Activated CD4-positive, alpha-beta T cell treated with anti-CD3 and anti-CD28 coated beads, Interleukin-2, amount 50 U/mL, for 1 hour (primary cell): ENCODE measurements at regions not wholly inside any gene's neighbourhood (a gene's known extent, or its start where the extent isn't known, plus 50 kb on each side); places are given as distances from the start of the nearest gene placed in this dataset.
"Not testable (repeated sequence)": the region's sequence is repeated elsewhere in the genome, so short reads cannot be mapped to it uniquely, and the experiment has no call there.

ENCODE experiments used
- DNase-seq: peaks from one replicate; pipeline ENCODE4 v3.0.0-alpha.2; 2020

GRCh38 chr3:117011687-117012250, 302.2 kb downstream of the TUSC7 start:
- DNase-seq = no peak

GRCh38 chr3:117016378-117016777, 306.8 kb downstream of the TUSC7 start:
- DNase-seq = no peak

- DNase-seq = no peak
Measured at GRCh38 chr3:117017135-117017894, 307.7 kb downstream of the TUSC7 start.

- DNase-seq = no peak
Measured at GRCh38 chr3:117018655-117019054, 309.1 kb downstream of the TUSC7 start.

- no peak for DNase-seq
Measured at GRCh38 chr3:117019082-117019713, 309.6 kb downstream of the TUSC7 start.

GRCh38 chr3:117026401-117026800, 316.8 kb downstream of the TUSC7 start:
- DNase-seq = no peak

- DNase-seq = no peak
Measured at GRCh38 chr3:117035745-117036144, 326.2 kb downstream of the TUSC7 start.

GRCh38 chr3:117036259-117036799, 326.8 kb downstream of the TUSC7 start:
- DNase-seq = no peak

GRCh38 chr3:117045143-117045542, 335.6 kb downstream of the TUSC7 start:
- no peak for DNase-seq

GRCh38 chr3:117047951-117048705, 338.5 kb downstream of the TUSC7 start:
- DNase-seq = no peak

- no peak for DNase-seq
Measured at GRCh38 chr3:117052395-117052794, 342.8 kb downstream of the TUSC7 start.

GRCh38 chr3:117054556-117054955, 345.0 kb downstream of the TUSC7 start:
- no peak for DNase-seq

- DNase-seq = not testable (repeated sequence)
Measured at GRCh38 chr3:117056946-117057345, 347.4 kb downstream of the TUSC7 start.

GRCh38 chr3:117059067-117059955, 349.7 kb downstream of the TUSC7 start:
- no peak for DNase-seq

GRCh38 chr3:117059956-117060270, 350.3 kb downstream of the TUSC7 start:
- DNase-seq = no peak

- no peak for DNase-seq
Measured at GRCh38 chr3:117063930-117064329, 354.4 kb downstream of the TUSC7 start.

GRCh38 chr3:117068301-117068700, 358.7 kb downstream of the TUSC7 start:
- no peak for DNase-seq

GRCh38 chr3:117074826-117075225, 365.2 kb downstream of the TUSC7 start:
- DNase-seq = no peak

GRCh38 chr3:117079997-117080396, 370.4 kb downstream of the TUSC7 start:
- no peak for DNase-seq

GRCh38 chr3:117080872-117081271, 371.3 kb downstream of the TUSC7 start:
- no peak for DNase-seq

- DNase-seq = no peak
Measured at GRCh38 chr3:117084277-117084676, 374.7 kb downstream of the TUSC7 start.

- no peak for DNase-seq
Measured at GRCh38 chr3:117084739-117085270, 375.2 kb downstream of the TUSC7 start.
